ENCODE measurements at regions not wholly inside any gene's neighbourhood (a gene's known extent, or its start where the extent isn't known, plus 50 kb on each side); places are given as distances from the start of the nearest gene placed in this dataset.

GRCh38 chr7:127474457-127474856, 81.9 kb upstream of the ZNF800 start (continued):
- TF ChIP-seq HNF1A (IDR thresholded peaks at IDR 0.05; ENCODE audit: low read depth) (no peak), HNF1A (CRISPR knock-in tag; IDR thresholded peaks at IDR 0.05; ENCODE audit: borderline replicate concordance) (no peak)

DNA sequence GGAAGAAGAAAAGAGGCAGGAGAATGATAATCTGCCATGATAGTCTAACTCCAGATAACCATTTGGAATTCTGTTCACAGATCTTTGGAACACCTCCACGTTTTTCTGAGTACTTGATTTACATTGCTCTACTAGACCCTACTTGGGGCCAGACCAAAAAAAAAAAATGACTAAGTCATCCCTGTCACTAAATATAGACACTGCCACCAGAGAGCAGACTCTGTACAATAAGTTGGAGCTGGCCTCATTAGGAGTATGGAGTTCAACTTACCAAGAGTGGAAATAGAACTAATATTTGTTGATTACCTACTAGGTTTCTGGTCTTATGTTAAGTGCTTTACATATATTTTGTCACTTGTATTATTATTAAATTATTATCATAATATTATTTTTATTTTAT, 80.9 kb upstream of the ZNF800 start:
- Histone ChIP-seq H3K27me3 (ENCODE audit: control insufficient read depth in 1 of 2, insufficient read depth in 2 of 2, low read length in 2 of 2) (peaks cover 0 to 2% of the 10 kb centered on the region in 2 experiments; a peak in 1 of 5 replicates), H3K4me3 (replicated peaks in 1 of 3; ENCODE audit: insufficient read depth in 1 of 3, low read depth in 2 of 3, low read length in 3 of 3) (no peak overlapping the region), H3K79me2 (ENCODE audit: insufficient read depth, low read length) (no peaks in the 10 kb centered on the region), H3K9ac (ENCODE audit: insufficient read depth, low read depth, low read length) (no peak overlapping the region), H3K27ac (ENCODE audit: extremely low read length, insufficient read depth, low read length) (no peak overlapping the region), H4K20me1 (ENCODE audit: insufficient read depth, low read length) (no peaks in the 10 kb centered on the region), H3K4me2 (ENCODE audit: low read depth, low read length) (no peak overlapping the region), H2AFZ (ENCODE audit: low read length) (no peak overlapping the region), H3K4me1 (ENCODE audit: insufficient read depth, low read length) (no peaks in the 10 kb centered on the region), H3K36me3 (replicated peaks in 1 of 2; ENCODE audit: control insufficient read depth in 1 of 2, insufficient read depth in 2 of 2, low read length in 2 of 2) (no peaks in the 10 kb centered on the region), H3K9me3 (ENCODE audit: low read length) (no peaks in the 10 kb centered on the region)
- 0% methylated on average over 1 of the region's 1 CpG for WGBS (ENCODE audit: low lambda C conversion rate)
- BruUV-seq (replicated peaks): no TSS peak
- intact Hi-C loops (cut with micrococcal nuclease; ENCODE audit: unreplicated experiment): no loop called here
- ChIA-PET CTCF (ENCODE audit: low intra/inter-chr PET ratio, low total read pairs) (no interaction called here), POLR2A (no interaction called here)
- DNase-seq (ENCODE audit: low spot score) (no peak), ATAC-seq (no peak), FAIRE-seq (no peak)
- in situ Hi-C loops (cut with HindIII; ENCODE audit: extremely low pct_ligation_motif_present, low pct_unique_long_range_greater_than_20kb): no loop called here
- TF ChIP-seq NFKBIZ (CRISPR knock-in tag; IDR thresholded peaks at IDR 0.05) (no peak), SETDB1 (CRISPR knock-in tag; IDR thresholded peaks at IDR 0.05; ENCODE audit: borderline replicate concordance) (no peak), ZNF709 (CRISPR knock-in tag; IDR thresholded peaks at IDR 0.05) (no peak), FUBP1 (CRISPR knock-in tag; IDR thresholded peaks at IDR 0.05; ENCODE audit: borderline replicate concordance) (no peak), XBP1 (CRISPR knock-in tag; IDR thresholded peaks at IDR 0.05) (no peak), ZC3H13 (CRISPR knock-in tag; IDR thresholded peaks at IDR 0.05) (no peak), SP5 (CRISPR knock-in tag; IDR thresholded peaks at IDR 0.05; ENCODE audit: borderline replicate concordance, low read depth) (no peak), ZNF296 (CRISPR knock-in tag; conservative IDR thresholded peaks at IDR 0.05) (no peak), ZNF292 (CRISPR knock-in tag; IDR thresholded peaks at IDR 0.05; ENCODE audit: borderline replicate concordance, low read depth) (no peak), ZNF33B (CRISPR knock-in tag; IDR thresholded peaks at IDR 0.05) (no peak), ARHGAP35 (CRISPR knock-in tag; IDR thresholded peaks at IDR 0.05; ENCODE audit: borderline replicate concordance) (no peak)
- TF ChIP-seq, protein P1, sequence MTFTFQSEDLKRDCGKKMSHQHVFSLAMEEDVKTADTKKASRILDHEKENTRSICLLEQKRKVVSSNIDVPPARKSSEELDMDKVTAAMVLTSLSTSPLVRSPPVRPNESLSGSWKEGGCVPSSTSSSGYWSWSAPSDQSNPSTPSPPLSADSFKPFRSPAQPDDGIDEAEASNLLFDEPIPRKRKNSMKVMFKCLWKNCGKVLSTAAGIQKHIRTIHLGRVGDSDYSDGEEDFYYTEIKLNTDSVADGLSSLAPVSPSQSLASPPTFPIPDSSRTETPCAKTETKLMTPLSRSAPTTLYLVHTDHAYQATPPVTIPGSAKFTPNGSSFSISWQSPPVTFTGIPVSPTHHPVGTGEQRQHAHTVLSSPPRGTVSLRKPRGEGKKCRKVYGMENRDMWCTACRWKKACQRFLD (CRISPR knock-in tag; IDR thresholded peaks at IDR 0.05; ENCODE audit: borderline replicate concordance): no peak
